Erythroblast (primary cell): ENCODE measurements at regions not wholly inside any gene's neighbourhood (a gene's known extent, or its start where the extent isn't known, plus 50 kb on each side); places are given as distances from the start of the nearest gene placed in this dataset.

ENCODE experiments used
- GATA1 ChIP-seq: IDR thresholded peaks from 2 replicates; pipeline ENCODE4 v1.6.1; 2011; ENCODE audit warnings: low read depth, mild to moderate bottlenecking, control low read depth, low read length, moderate library complexity
- POLR2A ChIP-seq: IDR thresholded peaks from 2 replicates; pipeline ENCODE4 v1.6.1; 2011; ENCODE audit warnings: mild to moderate bottlenecking, low read length

- TF ChIP-seq POLR2A (no peak), GATA1 (no peak)
Measured at GRCh38 chr3:106197532-106198194, 328.9 kb upstream of the CBLB start.
